GM12878 (cell line): ENCODE measurements at regions not wholly inside any gene's neighbourhood (a gene's known extent, or its start where the extent isn't known, plus 50 kb on each side); places are given as distances from the start of the nearest gene placed in this dataset.

Experiments
- ATAC-seq: fragments of 200-7000 bp; cut with Tn5 transposase; 3 replicates; pipeline ENCODE4 v1.9.1; 2020; ENCODE audit warnings: mild to moderate bottlenecking, moderate library complexity
- BruUV-seq: library from RNA; stranded (reverse); fragments of 400-500 nt; replicated peaks from 2 replicates; lab custom pipeline; 2021; lab: Mats Ljungman, UMichigan
- CTCF ChIA-PET: fragments of 300-600 bp; sonication (Branson Sonifier 250); formaldehyde crosslinking; extraction: SDS; loops from one replicate; lab custom pipeline; 2021; ENCODE audit warnings: inconsistent platforms; lab: Yijun Ruan, JAX
- POLR2A ChIA-PET: fragments of 350-600 bp; formaldehyde crosslinking; extraction: SDS; loops from one replicate; lab custom pipeline; 2021; ENCODE audit warnings: inconsistent platforms; lab: Charles Lee
- RAD21 ChIA-PET: fragments of 300-600 bp; sonication (Branson Sonifier 250); formaldehyde crosslinking; loops from one replicate; lab custom pipeline; 2023; ENCODE audit warnings: antibody characterized with exemption; ENCODE audit not compliant: unreplicated experiment; lab: Charles Lee
- SMC1A ChIA-PET: fragments of 300-600 bp; sonication (Branson Sonifier 250); formaldehyde crosslinking; loops from one replicate; lab custom pipeline; 2023; ENCODE audit not compliant: unreplicated experiment, uncharacterized antibody; lab: Charles Lee
- DNase-seq: peaks from one replicate; pipeline ENCODE4 v3.0.0-alpha.2; 2011; ENCODE audit warnings: low read depth, low spot score
- FAIRE-seq: peaks from 3 replicates; lab custom pipeline; 2011; peaks lifted over from hg19 to GRCh38; lab: Jason Lieb, UNC
- H2AFZ ChIP-seq: 2 replicates; pipeline ENCODE4 v1.6.0; 2011; ENCODE audit warnings: low read depth, low read length, control low read depth; ENCODE audit not compliant: control insufficient read depth
- H3K27ac ChIP-seq: 2 replicates; pipeline ENCODE4 v1.5.1; 2011; ENCODE audit warnings: control low read depth; ENCODE audit not compliant: control insufficient read depth, insufficient read depth
- H3K27me3 ChIP-seq, 2 experiments: replicated peaks in 1 of 2; 2 replicates each; pipeline versions ENCODE4 v1.6.0 to v1.6.1; 2011; ENCODE audit warnings: low read length in 1 of 2; ENCODE audit not compliant: control insufficient read depth in 2 of 2, insufficient read depth in 2 of 2
- H3K36me3 ChIP-seq, 2 experiments: 2 replicates each; pipeline ENCODE4 v1.5.1; 2011; ENCODE audit warnings: low read length in 1 of 2; ENCODE audit not compliant: control insufficient read depth in 2 of 2, insufficient read depth in 2 of 2
- H3K4me1 ChIP-seq: 2 replicates; pipeline ENCODE4 v1.6.1; 2011; ENCODE audit warnings: mild to moderate bottlenecking, low read length, moderate library complexity, mixed read lengths; ENCODE audit not compliant: control insufficient read depth, insufficient read depth
- H3K4me2 ChIP-seq: 2 replicates; pipeline ENCODE4 v1.6.0; 2011; ENCODE audit warnings: control low read depth; ENCODE audit not compliant: control insufficient read depth, insufficient read depth
- H3K4me3 ChIP-seq: fragments of 200-600 bp; sonication (generic); 2 replicates; pipeline ENCODE4 v1.5.1; 2016
- H3K79me2 ChIP-seq: 2 replicates; pipeline ENCODE4 v1.6.0; 2011; ENCODE audit warnings: low read length; ENCODE audit not compliant: control insufficient read depth, insufficient read depth
- H3K9ac ChIP-seq: 2 replicates; pipeline ENCODE4 v1.8.0; 2011; ENCODE audit warnings: low read length, control low read depth, mixed read lengths; ENCODE audit not compliant: control insufficient read depth, insufficient read depth
- H3K9me3 ChIP-seq: replicated peaks from 3 replicates; pipeline ENCODE4 v1.5.1; 2011; ENCODE audit warnings: mild to moderate bottlenecking, low read length; ENCODE audit not compliant: control insufficient read depth, insufficient read depth
- H4K20me1 ChIP-seq: 2 replicates; pipeline ENCODE4 v1.6.0; 2011; ENCODE audit not compliant: control insufficient read depth, insufficient read depth
- BCL3 ChIP-seq: IDR thresholded peaks from 2 replicates; pipeline ENCODE4 v1.6.1; 2011; ENCODE audit warnings: borderline replicate concordance, low read depth, mild to moderate bottlenecking, moderate library complexity, low read length; ENCODE audit not compliant: insufficient read depth, poor library complexity, severe bottlenecking
- CEBPZ ChIP-seq: fragments of 150-350 bp; IDR thresholded peaks from 2 replicates; pipeline ENCODE4 v1.6.1; 2016; ENCODE audit warnings: low read depth, low read length
- CHD4 ChIP-seq: fragments of 200-600 bp; sonication (generic); IDR thresholded peaks from 2 replicates; pipeline ENCODE4 v1.6.1; 2016; ENCODE audit warnings: mild to moderate bottlenecking
- LARP7 ChIP-seq: fragments of 450-650 bp; IDR thresholded peaks from 2 replicates; pipeline ENCODE4 v1.6.1; 2017; ENCODE audit warnings: mild to moderate bottlenecking
- MAX ChIP-seq: IDR thresholded peaks from 2 replicates; pipeline ENCODE4 v1.6.1; 2012; ENCODE audit warnings: low read depth, low read length, improper control_type of control experiment
- MYC ChIP-seq: IDR thresholded peaks from 2 replicates; pipeline ENCODE4 v1.6.1; 2011; ENCODE audit warnings: mild to moderate bottlenecking, low read length, moderate library complexity, inconsistent platforms; ENCODE audit not compliant: insufficient read depth, insufficient replicate concordance, insufficient read length, severe bottlenecking
- POLR2A ChIP-seq: IDR thresholded peaks from 2 replicates; pipeline ENCODE4 v1.6.1; 2011; ENCODE audit warnings: low read depth, mild to moderate bottlenecking, low read length
- RELA ChIP-seq: fragments of 450-650 bp; IDR thresholded peaks from 2 replicates; pipeline ENCODE4 v1.8.0; 2014; ENCODE audit warnings: borderline replicate concordance; ENCODE audit not compliant: partially characterized antibody
- RELB ChIP-seq: fragments of 450-650 bp; IDR thresholded peaks from 2 replicates; pipeline ENCODE4 v1.6.1; 2017; ENCODE audit warnings: low read depth, mild to moderate bottlenecking, moderate library complexity
- SREBF2 ChIP-seq: IDR thresholded peaks from 2 replicates; pipeline ENCODE4 v1.6.1; 2012; ENCODE audit warnings: mild to moderate bottlenecking, low read length
- TAF1 ChIP-seq: IDR thresholded peaks from 2 replicates; pipeline ENCODE4 v1.6.1; 2011; ENCODE audit warnings: mild to moderate bottlenecking, low read depth, low read length, borderline replicate concordance
- ZBTB40 ChIP-seq: fragments of 450-650 bp; IDR thresholded peaks from 2 replicates; pipeline ENCODE4 v1.6.1; 2016; ENCODE audit warnings: mild to moderate bottlenecking, moderate library complexity, borderline replicate concordance
- ZNF24 ChIP-seq: fragments of 450-650 bp; IDR thresholded peaks from 2 replicates; pipeline ENCODE4 v1.6.1; 2017; ENCODE audit warnings: antibody characterized with exemption, mild to moderate bottlenecking
- in situ Hi-C: fragments of 300-500 bp; cut with MboI; formaldehyde crosslinking; loops from 9 replicates; pipeline ENCODE4 v1.14.3; 2018; ENCODE audit warnings: mixed read lengths
- intact Hi-C: fragments of 100-400 bp; cut with micrococcal nuclease; formaldehyde crosslinking; loops from one replicate; pipeline ENCODE4 v1.14.2; 2022; ENCODE audit not compliant: unreplicated experiment

GRCh38 chr2:146997488-146997887 is 847.3 kb upstream of the ACVR2A start:
- no peak for ATAC-seq
- H3K4me2 ChIP-seq = no peak overlapping the region
- POLR2A ChIA-PET = no interaction called here
- H2AFZ ChIP-seq = no peak overlapping the region
- H3K27ac ChIP-seq = no peak overlapping the region
- H4K20me1 ChIP-seq = no peaks in the 10 kb centered on the region
- H3K79me2 ChIP-seq = no peaks in the 10 kb centered on the region
- H3K4me3 ChIP-seq = no peak overlapping the region
- CTCF ChIA-PET = no interaction called here
- no peaks in the 10 kb centered on the region for H3K36me3 ChIP-seq
- in situ Hi-C loops = no loop called here
- no peaks in the 10 kb centered on the region for H3K27me3 ChIP-seq
- no peaks in the 10 kb centered on the region for H3K4me1 ChIP-seq
- no TSS peak for BruUV-seq
- FAIRE-seq = no peak
- no peaks in the 10 kb centered on the region for H3K9me3 ChIP-seq
- H3K9ac ChIP-seq = no peak overlapping the region
- DNase-seq = no peak
- intact Hi-C loops = no loop called here
- RAD21 ChIA-PET = no interaction called here
- SMC1A ChIA-PET = interaction anchor here (1.1 kb wide), 1 partner anchor 10 kb away, joined by 5 read pairs; no protein-coding TSS in a partner anchor
- TF ChIP-seq POLR2A (no peak), CEBPZ (no peak), ZBTB40 (no peak), MAX (no peak), BCL3 (no peak), TAF1 (no peak), RELB (no peak), CHD4 (no peak), MYC (no peak), RELA (no peak), ZNF24 (no peak), SREBF2 (no peak), LARP7 (no peak)
